Coronary artery (tissue), 2 donors: ENCODE measurements at regions not wholly inside any gene's neighbourhood (a gene's known extent, or its start where the extent isn't known, plus 50 kb on each side); places are given as distances from the start of the nearest gene placed in this dataset.
A peak's percentile ranks its signal among the peaks of the same experiment; 100 is the strongest.

Source experiments
- DNase-seq: peaks from one replicate; pipeline ENCODE4 v3.0.0-alpha.2; 2017; ENCODE audit warnings: low spot score
- H3K27ac ChIP-seq, 2 donors: fragments of 200-600 bp; sonication (generic); one replicate each; pipeline ENCODE4 v1.5.1; 2016 to 2019
- H3K4me3 ChIP-seq: fragments of 200-600 bp; sonication (generic); 2 replicates; pipeline ENCODE4 v1.5.1; 2016; ENCODE audit warnings: mild to moderate bottlenecking, moderate library complexity
- TF ChIP-seq, protein P1 (sequence below): fragments of 200-600 bp; sonication (generic); IDR thresholded peaks from one replicate; pipeline ENCODE4 v1.5.1; 2019; ENCODE audit warnings: antibody characterized with exemption

DNA sequence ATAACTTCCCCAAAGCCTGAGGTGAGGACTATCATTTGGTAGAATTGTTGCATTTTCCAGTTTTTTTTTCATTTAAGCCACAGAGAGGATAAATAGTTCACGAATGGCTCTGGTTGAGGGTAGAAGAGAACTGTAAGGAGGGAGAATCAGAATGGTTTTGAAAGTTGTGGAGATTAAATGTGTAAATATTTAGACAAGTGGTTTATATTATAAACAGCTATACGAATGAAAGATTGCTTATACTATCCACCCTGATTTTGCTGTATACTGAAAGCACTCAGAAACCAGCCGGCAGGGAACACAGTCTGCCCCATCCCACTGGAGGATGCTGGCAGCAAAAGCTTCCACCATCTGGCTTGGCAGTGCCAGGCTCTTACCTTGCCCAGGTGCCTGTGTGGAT lies 341.1 kb downstream of the RAPGEF2 start:
- TF ChIP-seq, protein P1, sequence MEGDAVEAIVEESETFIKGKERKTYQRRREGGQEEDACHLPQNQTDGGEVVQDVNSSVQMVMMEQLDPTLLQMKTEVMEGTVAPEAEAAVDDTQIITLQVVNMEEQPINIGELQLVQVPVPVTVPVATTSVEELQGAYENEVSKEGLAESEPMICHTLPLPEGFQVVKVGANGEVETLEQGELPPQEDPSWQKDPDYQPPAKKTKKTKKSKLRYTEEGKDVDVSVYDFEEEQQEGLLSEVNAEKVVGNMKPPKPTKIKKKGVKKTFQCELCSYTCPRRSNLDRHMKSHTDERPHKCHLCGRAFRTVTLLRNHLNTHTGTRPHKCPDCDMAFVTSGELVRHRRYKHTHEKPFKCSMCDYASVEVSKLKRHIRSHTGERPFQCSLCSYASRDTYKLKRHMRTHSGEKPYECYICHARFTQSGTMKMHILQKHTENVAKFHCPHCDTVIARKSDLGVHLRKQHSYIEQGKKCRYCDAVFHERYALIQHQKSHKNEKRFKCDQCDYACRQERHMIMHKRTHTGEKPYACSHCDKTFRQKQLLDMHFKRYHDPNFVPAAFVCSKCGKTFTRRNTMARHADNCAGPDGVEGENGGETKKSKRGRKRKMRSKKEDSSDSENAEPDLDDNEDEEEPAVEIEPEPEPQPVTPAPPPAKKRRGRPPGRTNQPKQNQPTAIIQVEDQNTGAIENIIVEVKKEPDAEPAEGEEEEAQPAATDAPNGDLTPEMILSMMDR, result no peak
- H3K4me3 ChIP-seq, result no peak overlapping the region
- H3K27ac ChIP-seq, result no peak overlapping the region
- no peak for DNase-seq

DNA sequence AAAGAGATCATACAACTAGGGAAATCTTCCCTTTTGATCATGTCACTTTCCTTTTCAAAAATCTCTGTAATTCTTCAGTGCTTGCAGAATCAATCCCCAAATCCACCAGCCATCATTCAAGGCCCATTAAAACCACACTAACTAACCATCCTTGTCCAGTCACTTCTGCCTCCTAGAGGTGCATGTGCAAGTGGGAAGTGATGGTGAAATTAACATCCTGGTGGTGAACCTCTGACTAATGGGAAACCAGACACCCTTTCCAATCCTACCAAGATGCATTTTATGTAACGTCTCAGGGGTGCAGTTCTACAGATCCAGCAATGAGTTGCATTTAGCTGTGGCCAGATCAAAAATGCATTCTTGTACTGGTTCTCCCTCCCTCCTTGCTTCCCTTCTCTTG lies 341.8 kb downstream of the RAPGEF2 start:
- TF ChIP-seq, protein P1, result no peak
- no peak overlapping the region for H3K27ac ChIP-seq
- H3K4me3 ChIP-seq, result no peak overlapping the region
- no peak for DNase-seq

DNA sequence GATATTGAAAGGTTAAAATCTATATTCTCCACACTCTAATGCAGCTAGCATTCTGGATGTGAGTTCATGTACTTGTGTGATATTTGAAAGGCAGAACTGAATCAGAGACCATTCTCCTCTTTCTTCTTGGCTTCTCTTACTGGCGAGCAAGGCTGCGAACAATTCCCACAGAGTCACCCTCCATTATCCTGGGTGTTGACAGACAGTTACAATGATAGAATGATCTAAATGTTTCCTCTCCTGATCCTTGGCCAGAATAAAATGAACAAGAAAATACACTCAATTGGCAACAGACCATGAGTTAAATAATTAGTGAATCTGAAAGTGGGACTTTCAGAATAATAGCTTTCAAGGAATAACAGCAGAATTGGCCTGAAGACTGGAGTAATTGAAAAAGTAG lies 342.8 kb downstream of the RAPGEF2 start:
- Histone ChIP-seq H3K4me3 (no peak overlapping the region), H3K27ac (peak overlapping the region in 1 of 2 donors; percentile 26)
- TF ChIP-seq, protein P1, result no peak
- DNase-seq, result no peak

DNA sequence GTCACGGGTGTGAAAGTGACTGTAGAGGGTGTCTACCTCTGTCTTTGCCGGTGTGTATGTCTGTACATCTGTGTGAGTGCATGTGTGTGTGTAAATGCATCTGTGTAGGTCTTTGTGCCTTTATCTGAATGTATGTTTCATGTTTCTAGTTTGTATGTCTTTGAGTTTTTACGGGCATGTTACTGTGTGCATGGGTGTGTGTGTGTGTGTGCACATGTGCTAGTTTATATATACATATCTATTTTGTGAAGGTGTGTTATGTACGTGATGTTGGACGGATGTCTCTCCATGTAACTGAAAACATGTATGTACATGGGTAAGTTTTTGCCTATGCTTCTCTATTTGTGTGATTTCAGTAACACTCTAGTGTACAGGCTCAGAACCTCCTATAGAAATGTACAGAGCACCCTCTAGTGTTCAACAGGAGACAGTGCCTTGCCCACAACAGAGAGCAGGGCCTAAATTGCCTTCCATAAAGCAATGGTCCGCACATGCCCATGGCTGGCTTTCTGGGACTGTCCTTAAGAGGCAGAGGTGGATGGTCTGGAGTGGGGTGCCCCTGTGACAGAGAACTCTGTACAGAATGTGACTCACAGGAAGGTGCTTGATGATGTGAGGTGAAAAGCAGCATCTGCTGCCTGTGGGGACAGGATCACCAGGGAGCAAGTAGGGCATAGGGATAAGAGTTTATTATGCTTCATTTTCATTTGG lies 343.5 kb downstream of the RAPGEF2 start:
- DNase-seq, result no peak
- Histone ChIP-seq H3K27ac (no peak overlapping the region), H3K4me3 (no peak overlapping the region)
- TF ChIP-seq, protein P1, result peak; percentile 74

DNA sequence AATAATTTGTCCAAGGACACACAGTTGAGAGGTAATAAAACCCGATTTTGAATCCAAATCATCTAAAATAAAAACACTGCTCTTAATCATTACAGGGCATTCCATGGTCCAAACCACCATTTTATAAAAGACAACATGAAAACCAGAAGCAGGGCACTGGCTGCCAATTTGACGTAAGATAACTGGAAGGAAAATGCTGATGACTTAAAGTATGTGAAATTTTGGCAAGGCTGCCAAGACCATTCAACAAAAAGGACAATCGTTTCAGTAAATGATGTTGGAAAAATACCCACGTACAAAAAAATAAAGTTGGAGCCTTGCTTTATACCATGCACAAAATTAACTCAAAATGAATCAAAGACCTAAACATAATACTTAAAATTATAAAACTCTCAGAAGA lies 344.4 kb downstream of the RAPGEF2 start:
- Histone ChIP-seq H3K27ac (no peak overlapping the region), H3K4me3 (no peak overlapping the region)
- TF ChIP-seq, protein P1, result no peak
- no peak for DNase-seq

DNA sequence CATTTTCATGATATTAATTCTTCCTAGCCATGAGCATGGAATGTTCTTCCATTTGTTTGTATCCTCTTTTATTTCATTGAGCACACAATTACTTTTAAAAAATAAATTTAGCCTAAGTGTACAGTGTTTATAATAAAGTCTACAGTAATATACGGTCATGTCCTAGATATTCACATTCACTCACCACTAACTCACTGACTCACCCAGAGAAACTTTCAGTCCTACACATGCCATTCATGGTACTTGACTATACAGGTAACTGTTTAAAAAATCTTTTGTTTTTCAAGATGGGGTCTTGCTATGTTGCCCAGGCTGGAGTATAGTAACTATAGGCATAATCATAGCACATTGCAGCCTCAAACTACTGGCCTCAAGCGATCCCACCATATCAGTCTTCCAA lies 348.1 kb downstream of the RAPGEF2 start:
- DNase-seq, result no peak
- Histone ChIP-seq H3K27ac (no peak overlapping the region), H3K4me3 (no peak overlapping the region)
- TF ChIP-seq, protein P1, result no peak

DNA sequence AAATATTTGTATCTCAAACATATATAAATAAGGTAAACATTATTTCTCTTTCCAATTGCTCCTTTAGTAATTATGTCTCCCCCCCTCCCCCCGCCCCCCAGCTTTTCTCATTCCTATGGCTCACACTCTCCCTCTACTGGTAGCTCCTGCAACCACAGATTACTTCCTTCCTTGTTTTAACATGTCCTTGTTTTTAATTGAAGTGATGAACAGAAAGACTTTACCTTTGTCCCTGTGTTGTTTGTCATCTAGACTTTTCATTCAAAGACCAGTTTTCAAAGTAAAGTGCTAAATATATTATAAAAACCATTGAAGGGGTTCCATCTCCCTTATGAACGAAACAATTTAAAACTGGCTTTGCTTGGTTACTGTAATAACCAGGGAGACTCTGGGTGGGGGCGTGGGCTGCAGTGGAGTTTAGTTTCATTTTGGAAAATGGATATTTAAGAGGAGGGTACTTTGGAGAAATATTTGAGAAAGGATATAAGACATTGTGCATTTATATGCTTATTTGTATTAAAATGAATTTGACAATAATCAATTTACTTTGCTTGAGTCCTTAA lies 352.9 kb downstream of the RAPGEF2 start:
- DNase-seq, result no peak
- H3K27ac ChIP-seq, result no peak overlapping the region
- TF ChIP-seq, protein P1, result peak; percentile 59
- H3K4me3 ChIP-seq, result no peak overlapping the region
